ENCODE measurements at regions not wholly inside any gene's neighbourhood (a gene's known extent, or its start where the extent isn't known, plus 50 kb on each side); places are given as distances from the start of the nearest gene placed in this dataset.

DNA sequence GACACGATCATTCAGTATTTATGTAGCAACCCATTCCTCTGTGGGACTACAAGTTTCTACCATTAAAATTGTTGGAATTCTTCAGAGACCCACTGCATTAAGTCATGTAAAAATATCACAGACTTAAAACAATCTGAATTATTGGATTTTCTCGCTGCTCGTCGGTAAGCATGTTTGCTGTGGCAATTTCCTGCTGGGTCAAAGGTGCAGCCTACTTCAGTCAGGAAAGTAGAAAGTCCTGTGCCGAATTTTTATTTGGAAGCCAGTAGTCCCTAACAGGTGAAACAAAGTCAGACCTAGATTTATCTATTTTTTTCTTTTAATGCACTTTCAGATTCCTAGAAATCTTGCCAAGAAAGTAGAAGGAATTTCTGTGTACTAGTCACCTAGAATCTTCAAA is 110.4 kb upstream of the MYL2 start:
- H3K79me2 ChIP-seq (ENCODE audit: low read length), result no peaks in the 10 kb centered on the region
- H3K27me3 ChIP-seq (ENCODE audit: low read depth, low read length), result peaks cover 35% of the 10 kb centered on the region
- no peak overlapping the region for H3K27ac ChIP-seq (ENCODE audit: low read length)
- no peak overlapping the region for H3K4me3 ChIP-seq (ENCODE audit: low read length)
- no peaks in the 10 kb centered on the region for H3K4me1 ChIP-seq (ENCODE audit: low read length)
- no peaks in the 10 kb centered on the region for H4K20me1 ChIP-seq (ENCODE audit: insufficient read depth, low read length)
- no peak overlapping the region for H3K9ac ChIP-seq (ENCODE audit: low read length)
- H3K36me3 ChIP-seq (replicated peaks; ENCODE audit: low read depth, low read length), result no peaks in the 10 kb centered on the region
- TF ChIP-seq, protein P1, sequence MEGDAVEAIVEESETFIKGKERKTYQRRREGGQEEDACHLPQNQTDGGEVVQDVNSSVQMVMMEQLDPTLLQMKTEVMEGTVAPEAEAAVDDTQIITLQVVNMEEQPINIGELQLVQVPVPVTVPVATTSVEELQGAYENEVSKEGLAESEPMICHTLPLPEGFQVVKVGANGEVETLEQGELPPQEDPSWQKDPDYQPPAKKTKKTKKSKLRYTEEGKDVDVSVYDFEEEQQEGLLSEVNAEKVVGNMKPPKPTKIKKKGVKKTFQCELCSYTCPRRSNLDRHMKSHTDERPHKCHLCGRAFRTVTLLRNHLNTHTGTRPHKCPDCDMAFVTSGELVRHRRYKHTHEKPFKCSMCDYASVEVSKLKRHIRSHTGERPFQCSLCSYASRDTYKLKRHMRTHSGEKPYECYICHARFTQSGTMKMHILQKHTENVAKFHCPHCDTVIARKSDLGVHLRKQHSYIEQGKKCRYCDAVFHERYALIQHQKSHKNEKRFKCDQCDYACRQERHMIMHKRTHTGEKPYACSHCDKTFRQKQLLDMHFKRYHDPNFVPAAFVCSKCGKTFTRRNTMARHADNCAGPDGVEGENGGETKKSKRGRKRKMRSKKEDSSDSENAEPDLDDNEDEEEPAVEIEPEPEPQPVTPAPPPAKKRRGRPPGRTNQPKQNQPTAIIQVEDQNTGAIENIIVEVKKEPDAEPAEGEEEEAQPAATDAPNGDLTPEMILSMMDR (IDR thresholded peaks at IDR 0.05; ENCODE audit: low read depth, low read length), result no peak
- TF ChIP-seq EZH2phosphoT487 (IDR thresholded peaks at IDR 0.05; ENCODE audit: low read depth), result no peak
- no peak overlapping the region for H2AFZ ChIP-seq (ENCODE audit: low read depth, low read length)
- no peaks in the 10 kb centered on the region for H3K9me3 ChIP-seq (ENCODE audit: insufficient read depth, low read length)
- H3K4me2 ChIP-seq (ENCODE audit: low read length), result no peak overlapping the region

DNA sequence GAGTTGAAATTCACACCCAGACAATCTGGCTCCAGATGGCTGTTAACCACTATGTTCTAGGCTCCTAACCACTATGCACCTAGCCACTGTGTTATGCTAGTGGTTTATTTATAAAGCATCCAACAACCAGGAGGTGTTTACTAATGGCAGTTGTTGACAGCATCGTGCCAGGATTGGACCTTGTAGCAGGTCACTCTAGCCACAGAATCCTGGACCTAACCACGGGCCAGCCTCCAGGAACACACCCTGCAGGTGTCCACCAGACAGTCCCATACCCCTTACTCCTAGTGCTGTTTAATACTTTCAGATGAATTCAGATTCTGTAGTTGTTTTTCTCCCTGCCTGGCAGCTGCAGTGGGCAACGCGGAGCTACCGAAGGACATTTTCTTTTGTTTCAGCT is 109.4 kb upstream of the MYL2 start:
- Histone ChIP-seq H3K4me3 (ENCODE audit: low read length) (no peak overlapping the region), H4K20me1 (ENCODE audit: insufficient read depth, low read length) (no peaks in the 10 kb centered on the region), H3K9me3 (ENCODE audit: insufficient read depth, low read length) (no peaks in the 10 kb centered on the region), H3K79me2 (ENCODE audit: low read length) (no peaks in the 10 kb centered on the region), H3K4me2 (ENCODE audit: low read length) (no peak overlapping the region), H3K27me3 (ENCODE audit: low read depth, low read length) (peaks cover 35% of the 10 kb centered on the region), H3K9ac (ENCODE audit: low read length) (no peak overlapping the region), H3K4me1 (ENCODE audit: low read length) (no peaks in the 10 kb centered on the region), H3K27ac (ENCODE audit: low read length) (no peak overlapping the region), H2AFZ (ENCODE audit: low read depth, low read length) (no peak overlapping the region), H3K36me3 (replicated peaks; ENCODE audit: low read depth, low read length) (no peaks in the 10 kb centered on the region)
- no peak for TF ChIP-seq EZH2phosphoT487 (IDR thresholded peaks at IDR 0.05; ENCODE audit: low read depth)
- TF ChIP-seq, protein P1 (IDR thresholded peaks at IDR 0.05; ENCODE audit: low read depth, low read length), result no peak

DNA sequence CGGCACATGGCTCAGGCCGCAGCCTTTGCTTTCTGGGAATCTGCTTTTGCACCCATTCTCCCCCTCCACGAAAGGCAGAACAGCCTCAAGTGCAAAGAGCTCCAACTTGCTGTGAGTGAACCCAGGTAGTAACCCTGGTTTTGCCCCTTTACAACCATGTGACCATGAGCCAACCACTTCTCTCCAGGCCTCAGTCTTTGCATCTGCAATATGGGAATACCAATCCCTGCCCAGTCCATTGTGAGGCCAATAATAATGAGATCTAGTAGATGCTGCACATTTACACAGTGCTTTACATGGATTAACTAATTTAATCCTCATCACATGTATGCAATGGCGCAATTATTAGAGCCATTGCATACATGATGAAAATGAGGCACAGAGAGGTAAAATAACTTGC is 108.9 kb upstream of the MYL2 start:
- H3K27me3 ChIP-seq (ENCODE audit: low read depth, low read length), result peaks cover 35% of the 10 kb centered on the region
- no peak overlapping the region for H3K4me2 ChIP-seq (ENCODE audit: low read length)
- no peaks in the 10 kb centered on the region for H3K36me3 ChIP-seq (replicated peaks; ENCODE audit: low read depth, low read length)
- no peak overlapping the region for H3K4me3 ChIP-seq (ENCODE audit: low read length)
- TF ChIP-seq, protein P1 (IDR thresholded peaks at IDR 0.05; ENCODE audit: low read depth, low read length), result no peak
- no peak for TF ChIP-seq EZH2phosphoT487 (IDR thresholded peaks at IDR 0.05; ENCODE audit: low read depth)
- no peaks in the 10 kb centered on the region for H3K9me3 ChIP-seq (ENCODE audit: insufficient read depth, low read length)
- H3K9ac ChIP-seq (ENCODE audit: low read length), result no peak overlapping the region
- H4K20me1 ChIP-seq (ENCODE audit: insufficient read depth, low read length), result no peaks in the 10 kb centered on the region
- no peaks in the 10 kb centered on the region for H3K4me1 ChIP-seq (ENCODE audit: low read length)
- no peak overlapping the region for H3K27ac ChIP-seq (ENCODE audit: low read length)
- H3K79me2 ChIP-seq (ENCODE audit: low read length), result no peaks in the 10 kb centered on the region
- H2AFZ ChIP-seq (ENCODE audit: low read depth, low read length), result no peak overlapping the region

DNA sequence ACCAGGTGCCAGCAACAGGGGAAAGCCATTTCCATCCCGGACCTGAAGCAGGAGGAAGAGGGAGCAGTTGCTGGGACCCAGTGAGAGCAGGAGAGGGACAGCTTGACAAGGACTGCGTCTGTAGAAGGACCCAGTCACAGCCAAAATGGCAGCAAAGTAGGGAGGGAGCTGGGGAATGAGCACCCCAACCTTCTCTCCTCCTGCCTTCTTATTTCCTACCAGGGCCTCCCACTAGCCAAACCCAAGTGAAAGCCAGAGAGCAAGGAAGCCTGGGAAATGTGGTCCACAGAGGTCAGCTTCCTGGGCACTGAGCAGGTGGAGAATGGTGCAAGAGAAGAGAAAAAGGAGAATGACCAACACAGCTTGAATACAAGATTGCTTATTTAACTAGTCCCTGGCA is 108.5 kb upstream of the MYL2 start:
- no peaks in the 10 kb centered on the region for H3K4me1 ChIP-seq (ENCODE audit: low read length)
- no peak overlapping the region for H3K4me2 ChIP-seq (ENCODE audit: low read length)
- no peak overlapping the region for H3K27ac ChIP-seq (ENCODE audit: low read length)
- H3K27me3 ChIP-seq (ENCODE audit: low read depth, low read length), result peaks cover 35% of the 10 kb centered on the region
- no peaks in the 10 kb centered on the region for H3K79me2 ChIP-seq (ENCODE audit: low read length)
- no peak overlapping the region for H3K9ac ChIP-seq (ENCODE audit: low read length)
- H3K4me3 ChIP-seq (ENCODE audit: low read length), result no peak overlapping the region
- no peak for TF ChIP-seq EZH2phosphoT487 (IDR thresholded peaks at IDR 0.05; ENCODE audit: low read depth)
- TF ChIP-seq, protein P1 (IDR thresholded peaks at IDR 0.05; ENCODE audit: low read depth, low read length), result no peak
- no peak overlapping the region for H2AFZ ChIP-seq (ENCODE audit: low read depth, low read length)
- no peaks in the 10 kb centered on the region for H4K20me1 ChIP-seq (ENCODE audit: insufficient read depth, low read length)
- no peaks in the 10 kb centered on the region for H3K9me3 ChIP-seq (ENCODE audit: insufficient read depth, low read length)
- H3K36me3 ChIP-seq (replicated peaks; ENCODE audit: low read depth, low read length), result no peaks in the 10 kb centered on the region

All from OCI-LY3 (cell line).